Spleen (tissue), 7 donors: ENCODE measurements at regions not wholly inside any gene's neighbourhood (a gene's known extent, or its start where the extent isn't known, plus 50 kb on each side); places are given as distances from the start of the nearest gene placed in this dataset.

Experiments
- POLR2A ChIP-seq, 3 donors: fragments of 450-650 bp; IDR thresholded peaks; one replicate each; pipeline ENCODE4 v1.5.1; 2017; ENCODE audit warnings: antibody characterized with exemption in 3 of 3, mild to moderate bottlenecking in 1 of 3
- TF ChIP-seq, protein P1 (sequence below), 11 experiments: fragments of 200-600 bp in 7 of 11; fragments of 450-650 bp in 4 of 11; sonication (generic) in 4 of 11; IDR thresholded peaks in 8 of 11; conservative IDR thresholded peaks in 3 of 11; 1 replicate in 7 of 11; 2 replicates in 4 of 11; pipeline versions ENCODE4 v1.4.0 to v1.8.0; 2016 to 2021; ENCODE audit warnings: antibody characterized with exemption in 11 of 11, inconsistent platforms in 4 of 11, mild to moderate bottlenecking in 1 of 11
- donor health status: DM: no; HTN: no; CAD: no; lungs with moderate emphysema.
- donor health status: DM: no; HTN: no; CAD: no.
- donor health status: DM: no; HTN: no; CAD: no.

DNA sequence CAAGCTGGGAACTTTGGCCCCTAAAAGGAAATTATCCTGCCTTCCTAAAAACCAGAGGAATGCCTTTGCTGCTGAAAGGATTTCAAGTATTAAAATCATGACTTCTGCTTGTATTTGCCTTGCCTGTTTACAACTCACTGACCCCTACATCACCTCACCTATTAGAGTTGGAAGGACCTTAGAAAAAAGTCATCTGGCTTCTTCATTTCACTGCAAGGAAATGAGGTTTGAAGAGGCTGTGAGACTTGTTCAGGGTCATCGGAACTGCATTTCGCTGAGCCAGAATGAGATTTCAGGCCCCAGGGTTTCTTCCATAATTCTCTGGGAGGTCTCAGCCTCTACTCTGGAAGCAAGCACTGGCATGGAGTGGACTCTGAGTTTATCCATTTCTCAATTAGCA is 304.1 kb downstream of the BUD13 start:
- TF ChIP-seq, protein P1, sequence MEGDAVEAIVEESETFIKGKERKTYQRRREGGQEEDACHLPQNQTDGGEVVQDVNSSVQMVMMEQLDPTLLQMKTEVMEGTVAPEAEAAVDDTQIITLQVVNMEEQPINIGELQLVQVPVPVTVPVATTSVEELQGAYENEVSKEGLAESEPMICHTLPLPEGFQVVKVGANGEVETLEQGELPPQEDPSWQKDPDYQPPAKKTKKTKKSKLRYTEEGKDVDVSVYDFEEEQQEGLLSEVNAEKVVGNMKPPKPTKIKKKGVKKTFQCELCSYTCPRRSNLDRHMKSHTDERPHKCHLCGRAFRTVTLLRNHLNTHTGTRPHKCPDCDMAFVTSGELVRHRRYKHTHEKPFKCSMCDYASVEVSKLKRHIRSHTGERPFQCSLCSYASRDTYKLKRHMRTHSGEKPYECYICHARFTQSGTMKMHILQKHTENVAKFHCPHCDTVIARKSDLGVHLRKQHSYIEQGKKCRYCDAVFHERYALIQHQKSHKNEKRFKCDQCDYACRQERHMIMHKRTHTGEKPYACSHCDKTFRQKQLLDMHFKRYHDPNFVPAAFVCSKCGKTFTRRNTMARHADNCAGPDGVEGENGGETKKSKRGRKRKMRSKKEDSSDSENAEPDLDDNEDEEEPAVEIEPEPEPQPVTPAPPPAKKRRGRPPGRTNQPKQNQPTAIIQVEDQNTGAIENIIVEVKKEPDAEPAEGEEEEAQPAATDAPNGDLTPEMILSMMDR (IDR thresholded peaks at IDR 0.05 in 8 of 11, conservative IDR thresholded peaks at IDR 0.05 in 3 of 11), result no peak
- no peak for TF ChIP-seq POLR2A (IDR thresholded peaks at IDR 0.05)
